22Rv1 (cell line): ENCODE measurements at regions not wholly inside any gene's neighbourhood (a gene's known extent, or its start where the extent isn't known, plus 50 kb on each side); places are given as distances from the start of the nearest gene placed in this dataset.

Source experiments
- CTCF ChIP-seq: fragments of 450-650 bp; IDR thresholded peaks from 2 replicates; pipeline ENCODE4 v1.5.1; 2017; ENCODE audit warnings: mild to moderate bottlenecking
- ZFX ChIP-seq: fragments of 450-650 bp; IDR thresholded peaks from 2 replicates; pipeline ENCODE4 v1.6.1; 2017; ENCODE audit warnings: antibody characterized with exemption, borderline replicate concordance

DNA sequence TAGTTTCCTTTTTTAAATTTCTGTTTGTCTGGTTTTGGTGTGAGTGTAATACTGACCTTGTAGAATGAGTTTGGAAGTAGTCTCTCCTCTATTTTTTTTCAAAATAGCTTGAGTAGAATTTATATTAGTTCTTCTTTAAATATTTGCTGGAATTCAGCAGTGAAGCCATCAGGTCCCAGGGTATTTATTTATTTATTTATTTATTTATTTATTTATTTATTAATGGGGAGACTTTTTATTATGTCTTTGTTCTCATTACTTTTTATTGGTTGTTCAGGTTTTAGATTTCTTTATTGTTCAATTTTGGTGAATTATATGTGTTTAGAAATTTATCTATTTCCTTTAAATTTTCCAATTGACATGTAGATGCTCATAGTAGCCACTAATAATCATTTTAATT is 875.8 kb upstream of the COX7C start:
- TF ChIP-seq CTCF (no peak), ZFX (no peak)
